ENCODE measurements at regions not wholly inside any gene's neighbourhood (a gene's known extent, or its start where the extent isn't known, plus 50 kb on each side); places are given as distances from the start of the nearest gene placed in this dataset.

DNA sequence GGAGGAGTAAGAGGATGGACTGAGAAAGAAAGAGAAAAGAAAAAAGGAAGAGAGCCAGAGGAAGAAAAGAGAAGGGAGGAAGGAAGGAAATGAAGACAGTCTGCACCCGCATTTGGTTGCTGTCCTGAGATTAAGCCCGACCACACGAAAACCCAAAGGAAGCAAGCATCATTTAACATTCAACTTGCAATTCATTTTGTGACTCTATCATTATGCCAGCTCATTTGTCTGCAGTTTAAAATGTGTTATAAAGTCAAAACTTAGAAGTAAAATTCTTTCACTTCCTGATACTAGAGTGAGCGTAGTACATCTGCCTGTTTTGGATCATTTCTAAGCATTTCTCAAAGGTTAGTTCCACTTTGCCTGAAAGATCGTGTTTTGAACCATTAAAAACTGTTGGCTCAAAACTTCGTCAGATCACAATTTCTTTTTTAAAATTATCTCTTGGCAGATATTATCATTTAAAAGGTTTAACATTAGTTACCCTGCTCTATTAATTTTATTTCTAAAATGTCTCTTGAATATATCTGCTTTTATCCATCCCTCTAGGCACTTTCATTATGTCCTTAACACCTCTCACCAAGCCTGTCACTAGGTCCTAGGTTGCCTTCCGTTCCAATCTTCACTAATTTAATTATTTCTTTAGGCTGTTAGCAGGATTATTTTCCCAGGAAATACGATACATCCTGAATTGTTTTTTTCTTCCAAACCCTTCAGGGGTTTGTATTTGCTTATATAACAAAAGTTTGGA, 240.9 kb downstream of the TLE4 start:
- peak in 1 of 2 donors; percentile 8 for DNase-seq

DNA sequence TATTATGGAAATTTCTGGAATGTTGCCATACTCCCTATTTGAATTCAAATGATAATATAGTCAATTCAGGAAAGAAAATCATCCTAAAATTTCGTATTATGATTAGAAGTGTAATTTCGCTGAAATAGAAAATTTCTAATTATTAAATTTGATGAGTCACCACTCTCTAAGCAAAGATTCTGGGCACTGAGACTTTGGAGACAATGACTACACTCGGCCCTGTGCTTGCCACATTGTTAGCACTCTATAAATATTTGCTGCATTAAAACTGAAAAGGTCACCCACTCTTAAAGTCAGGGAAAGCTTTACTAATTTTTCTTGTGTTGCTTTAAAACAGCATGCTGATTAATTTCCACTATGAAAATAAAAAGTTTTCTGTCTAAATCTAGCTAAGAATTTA, 240.3 kb downstream of the TLE4 start:
- DNase-seq = no peak

DNA sequence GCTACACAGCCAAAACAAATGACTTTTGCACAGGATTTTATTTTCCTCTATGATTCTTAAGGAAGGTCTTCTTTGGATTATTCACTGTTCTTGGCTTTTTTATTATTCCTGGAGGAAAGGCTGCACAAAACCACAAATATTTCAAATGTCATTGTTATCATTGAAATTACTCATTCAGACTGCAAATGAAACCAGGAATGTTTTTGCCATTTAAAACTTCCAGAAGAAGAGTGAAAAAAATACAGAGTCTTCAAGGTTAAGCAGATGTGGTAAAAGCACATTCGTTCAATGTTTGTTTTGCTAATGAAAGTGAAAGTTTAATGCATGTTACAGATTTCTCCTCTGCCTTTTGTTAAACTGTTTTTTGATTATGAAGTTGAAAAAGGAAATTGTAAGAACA, 238.2 kb downstream of the TLE4 start:
- no peak for DNase-seq

DNA sequence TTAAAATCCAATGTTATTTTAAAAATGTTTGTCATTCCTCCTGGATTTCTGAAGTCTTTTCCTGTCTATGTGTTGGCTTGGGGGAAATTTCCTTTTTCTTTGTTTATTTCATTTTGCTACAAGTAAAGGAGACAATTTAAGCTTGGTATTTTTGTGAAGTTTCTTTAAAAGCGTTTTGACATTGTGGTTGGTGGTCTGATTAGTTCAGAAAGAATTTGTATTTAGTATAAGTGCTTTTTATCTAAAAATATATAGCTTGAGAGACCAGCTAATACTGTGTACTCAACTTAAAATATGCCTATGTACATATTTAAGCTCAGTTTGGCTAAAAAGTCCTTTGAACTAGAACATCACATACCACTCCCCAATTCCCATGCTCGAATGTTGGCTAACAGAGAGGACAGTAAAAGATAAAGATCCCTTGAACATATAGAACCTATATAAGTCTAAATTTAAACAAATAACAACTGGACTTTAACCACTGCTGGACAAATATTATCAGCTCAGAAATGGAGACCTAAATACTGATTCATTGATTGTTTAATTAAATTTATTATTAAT, 237.6 kb downstream of the TLE4 start:
- DNase-seq = no peak

DNA sequence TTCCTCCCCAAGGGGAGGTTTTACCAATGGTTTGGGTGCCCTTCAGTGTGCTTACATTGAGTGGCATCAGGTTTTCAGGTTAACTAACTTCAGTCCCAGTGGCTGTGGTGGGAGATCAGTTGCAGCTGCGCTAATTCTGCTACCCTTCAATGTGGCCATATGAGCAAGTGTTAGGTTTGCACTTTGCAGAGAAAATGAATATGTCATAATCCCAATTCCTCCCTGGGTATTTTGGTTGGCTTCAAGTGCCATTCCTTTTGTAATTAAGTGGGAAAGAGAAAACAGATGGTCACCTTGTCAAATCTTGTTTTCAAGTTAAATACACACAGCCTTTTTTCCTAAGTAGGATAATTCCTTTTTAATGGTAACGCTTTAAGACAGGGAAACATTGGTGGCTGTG, 236.2 kb downstream of the TLE4 start:
- DNase-seq = no peak

DNA sequence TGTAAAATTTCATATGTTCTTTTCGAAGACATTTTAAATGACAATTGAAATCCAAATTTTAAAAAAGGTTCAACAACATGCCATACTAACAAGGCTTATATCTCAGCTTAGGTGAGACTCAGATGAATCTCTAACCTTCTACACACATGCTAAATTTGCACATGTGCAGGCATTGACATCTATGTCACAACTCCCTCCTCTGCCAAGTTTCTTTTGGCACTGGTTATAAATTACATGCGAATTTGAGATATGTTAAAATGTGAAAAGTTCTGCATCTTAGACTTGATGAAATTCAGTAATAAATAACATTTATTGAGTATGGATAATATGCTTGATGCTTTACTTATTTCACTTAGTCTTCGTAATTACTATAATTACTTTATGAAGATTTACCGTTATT, 234.3 kb downstream of the TLE4 start:
- DNase-seq = no peak

DNA sequence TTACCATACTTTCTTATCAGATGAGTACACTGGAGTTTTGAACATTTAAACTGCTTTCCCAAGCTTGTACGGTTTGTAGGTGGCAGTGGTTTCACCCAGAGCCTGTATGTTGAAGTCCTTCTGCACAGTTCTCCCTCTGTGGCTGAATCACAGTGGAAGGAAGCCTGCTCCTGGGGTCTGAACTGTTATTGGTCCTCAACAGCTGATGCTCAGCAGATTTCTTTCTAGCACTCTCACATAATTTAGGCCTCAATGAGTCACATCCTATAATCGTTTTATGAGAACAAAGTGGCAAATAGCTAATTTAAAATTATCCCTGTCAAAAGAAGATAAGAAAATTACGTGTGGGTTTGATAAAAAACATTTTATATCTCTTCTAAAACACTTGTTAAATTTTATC, 229.7 kb downstream of the TLE4 start:
- DNase-seq = no peak

DNA sequence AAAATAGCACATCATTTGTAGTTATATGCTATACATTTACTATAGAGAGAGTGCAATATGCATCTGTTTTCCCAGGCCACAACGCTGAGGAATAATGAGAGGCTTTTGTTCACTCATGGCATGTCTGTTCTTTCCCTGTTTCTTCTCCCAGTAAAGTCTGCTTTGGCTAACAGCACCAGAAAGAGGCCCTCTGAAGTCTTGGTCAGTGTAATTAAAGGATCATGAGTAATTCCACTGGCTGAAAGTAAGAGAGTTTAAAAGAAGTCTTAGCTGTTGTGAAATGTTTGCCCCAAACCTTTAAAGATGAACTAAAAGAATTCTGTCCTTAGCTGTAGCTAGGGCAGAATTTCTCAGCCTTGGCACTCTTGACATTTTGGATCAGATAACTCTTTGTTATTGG, 228.8 kb downstream of the TLE4 start:
- no peak for DNase-seq

DNA sequence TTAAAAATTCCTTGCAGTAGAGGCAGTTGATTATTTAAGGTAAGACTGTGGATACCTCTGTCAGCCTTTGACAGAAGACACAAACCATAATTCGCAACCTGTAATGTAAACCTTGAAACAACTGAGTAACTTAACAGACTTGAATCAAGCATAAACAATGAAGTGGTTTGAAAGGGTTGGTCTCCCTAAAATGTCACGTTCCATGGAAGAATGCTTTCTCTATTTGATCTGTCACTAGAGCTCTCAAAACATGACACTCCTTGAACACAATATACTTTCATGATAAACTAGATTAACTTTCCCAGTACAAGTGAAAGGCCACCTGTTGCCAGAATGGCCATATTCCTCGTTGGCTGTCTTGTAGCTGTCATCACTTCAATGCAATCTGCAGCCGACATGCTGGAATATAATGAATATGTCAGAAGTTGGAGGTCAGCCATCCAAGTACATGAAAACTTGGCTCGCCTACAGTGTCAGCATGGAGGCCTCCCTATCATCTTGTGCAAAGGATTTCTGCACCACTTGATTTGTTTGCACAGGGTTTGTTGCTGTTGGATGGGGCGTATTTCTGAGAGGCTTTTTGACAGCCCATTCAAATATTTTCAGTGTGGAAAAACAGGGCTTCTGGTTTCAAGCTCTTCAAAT, 228.0 kb downstream of the TLE4 start:
- no peak for DNase-seq

DNA sequence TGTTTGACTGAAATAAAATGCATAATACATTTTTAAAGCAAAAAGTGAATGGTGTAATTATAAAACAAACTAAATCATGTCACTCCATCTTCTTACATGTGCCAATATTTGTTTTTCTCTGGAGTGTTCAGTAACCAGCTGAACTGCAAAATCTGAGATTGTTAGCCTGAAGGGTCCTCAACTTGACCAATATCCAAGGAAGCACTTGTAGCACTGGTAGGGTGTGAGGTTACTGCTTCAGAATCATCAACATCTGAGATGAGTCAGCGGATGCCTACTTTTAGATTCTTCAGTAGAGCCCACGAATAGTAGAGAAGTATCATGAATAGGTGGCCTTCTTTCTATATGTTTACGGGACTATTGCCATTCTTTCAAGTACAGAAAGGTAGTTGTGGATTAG, 226.7 kb downstream of the TLE4 start:
- DNase-seq = no peak

DNA sequence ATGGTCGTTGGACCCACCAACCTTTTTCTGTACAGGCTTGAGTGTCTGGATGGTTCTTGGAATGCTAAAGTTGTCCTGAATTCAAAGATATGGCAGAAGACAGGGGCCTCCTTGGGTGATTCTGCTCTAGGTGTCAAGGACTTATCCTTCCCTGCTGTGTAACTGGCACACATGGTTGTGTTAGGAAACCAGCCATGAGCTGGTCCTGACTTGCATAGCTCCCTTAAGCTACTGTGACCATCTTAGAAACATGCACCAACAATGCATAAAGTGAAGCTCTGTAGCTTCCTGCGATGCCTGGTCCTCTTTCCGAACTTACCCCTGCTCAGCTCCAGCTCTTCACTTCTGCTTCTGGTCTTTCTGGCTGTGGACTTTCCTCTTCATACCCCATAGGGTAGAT, 224.6 kb downstream of the TLE4 start:
- DNase-seq = no peak

DNA sequence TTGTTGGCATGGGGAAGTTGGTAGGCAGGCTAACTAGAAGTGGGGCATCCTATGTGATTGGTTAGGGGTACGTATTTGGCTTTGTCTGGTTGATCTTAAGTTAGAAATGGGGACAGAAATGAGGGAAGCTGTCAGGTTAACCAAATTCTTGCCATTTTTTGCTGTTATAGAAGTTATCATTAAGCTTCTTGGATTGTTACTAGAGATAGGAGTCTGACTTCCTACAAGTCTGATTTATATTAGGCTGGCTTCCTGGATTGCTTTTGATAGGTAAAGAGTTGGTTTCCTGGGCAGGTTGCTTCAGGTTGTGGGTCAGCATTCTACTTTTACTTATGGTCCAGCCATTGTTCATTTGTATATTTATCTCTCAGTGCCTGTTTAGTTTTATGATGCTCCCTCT, 216.9 kb downstream of the TLE4 start:
- no peak for DNase-seq

DNA sequence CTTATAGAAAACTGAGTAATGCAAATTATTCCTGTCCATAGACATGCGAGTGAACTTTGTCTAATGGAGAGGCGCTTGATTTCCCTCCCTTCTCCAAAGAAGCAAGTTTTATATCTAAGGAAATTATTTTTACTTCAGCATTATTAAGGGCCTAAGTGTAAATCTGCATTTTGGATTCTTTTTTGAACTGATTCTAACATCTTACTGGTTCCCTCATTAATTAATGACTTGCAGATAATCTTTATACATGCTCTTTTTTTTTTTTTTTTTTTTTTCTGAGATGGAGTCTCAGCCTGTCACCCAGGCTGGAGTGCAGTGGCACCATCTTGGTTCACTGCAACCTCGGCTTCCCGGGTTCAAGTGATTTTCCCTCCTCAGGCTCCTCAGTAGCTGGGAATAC, 209.5 kb downstream of the TLE4 start:
- no peak for DNase-seq

DNA sequence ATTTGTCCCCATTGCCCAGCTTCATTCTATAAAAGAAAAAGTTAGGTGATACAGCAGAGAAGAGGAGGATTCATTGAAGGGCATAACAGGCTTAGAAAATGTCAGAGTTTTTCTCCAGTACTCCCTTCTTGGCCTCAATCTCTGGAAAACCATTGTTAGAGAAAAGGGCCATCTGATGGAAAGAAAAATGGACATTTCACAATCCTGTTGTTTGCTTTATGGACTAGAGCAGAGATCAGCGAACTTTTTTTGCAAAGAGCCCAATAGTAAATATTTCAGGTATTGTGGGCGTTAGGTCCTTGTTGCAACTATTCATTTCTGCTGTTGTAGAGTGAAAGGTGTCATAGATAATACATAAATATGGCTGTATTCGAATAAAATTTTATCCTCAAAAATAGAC, 208.8 kb downstream of the TLE4 start:
- no peak for DNase-seq

DNA sequence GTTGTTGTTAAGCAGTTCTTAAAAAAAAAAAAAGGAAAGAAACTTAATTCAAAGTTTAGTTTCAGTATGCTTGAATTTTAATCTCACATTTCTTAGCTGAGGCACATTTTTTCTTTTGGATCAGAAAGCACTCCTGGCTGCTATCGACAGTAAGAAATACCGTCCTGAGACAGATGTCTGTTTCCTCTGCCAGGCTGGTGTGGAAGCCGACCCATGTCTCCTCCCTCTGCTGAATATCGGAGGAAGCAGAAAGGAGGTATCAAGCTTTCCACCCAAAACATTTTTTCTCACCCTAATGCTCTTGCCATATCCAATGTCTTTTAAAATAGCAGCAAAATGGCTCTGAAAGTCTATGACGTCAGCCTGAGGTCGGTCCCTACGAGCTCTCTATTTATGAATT, 208.1 kb downstream of the TLE4 start:
- DNase-seq = no peak

DNA sequence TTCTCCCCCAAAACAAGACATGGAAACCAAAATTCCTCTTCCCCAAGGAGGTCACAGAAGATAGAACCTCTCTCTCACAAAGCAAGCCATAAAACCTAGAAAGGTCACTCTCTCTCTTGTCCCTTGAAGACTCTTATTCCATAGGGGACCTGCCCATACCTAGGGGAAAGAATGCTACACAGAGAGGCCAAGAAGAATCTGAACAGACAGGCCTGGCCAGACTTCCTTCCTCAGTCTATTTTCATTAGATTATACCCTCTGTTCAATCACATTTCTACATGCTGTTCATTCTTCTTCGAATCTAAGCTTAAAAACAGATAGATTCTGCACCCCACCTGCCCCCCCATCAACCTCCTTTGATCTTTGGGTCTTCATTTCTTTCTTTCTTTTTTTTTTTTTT, 206.8 kb downstream of the TLE4 start:
- DNase-seq = no peak

DNA sequence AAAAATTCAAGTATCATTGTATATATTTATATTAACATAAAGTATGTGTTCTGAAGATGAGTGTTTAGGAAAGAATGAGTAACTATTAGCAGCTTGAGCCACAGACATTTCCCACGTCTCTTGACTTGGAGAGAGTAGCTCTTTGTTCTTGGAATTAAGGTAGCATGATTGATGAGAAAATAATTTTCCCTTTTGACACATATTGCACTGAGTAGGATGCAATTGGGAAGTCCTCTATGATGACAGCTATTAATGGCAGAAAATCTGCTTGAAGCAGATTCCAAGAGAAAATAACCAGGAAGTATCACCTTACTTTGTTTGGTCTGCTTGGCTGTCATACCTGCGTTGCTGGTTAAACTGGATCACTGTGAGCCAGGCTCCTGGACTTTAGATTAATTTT, 204.8 kb downstream of the TLE4 start:
- no peak for DNase-seq
